GM23338 (cell line): ENCODE measurements at regions not wholly inside any gene's neighbourhood (a gene's known extent, or its start where the extent isn't known, plus 50 kb on each side); places are given as distances from the start of the nearest gene placed in this dataset.

Experiments
- CTCF ChIP-seq, 2 experiments: fragments of 200-600 bp in 1 of 2; sonication (generic) in 1 of 2; conservative IDR thresholded peaks; 2 replicates each; pipeline versions ENCODE4 v1.5.1 to v1.6.1; 2016 to 2017; ENCODE audit warnings: antibody characterized with exemption in 2 of 2, low read depth in 2 of 2, mild to moderate bottlenecking in 2 of 2, moderate library complexity in 1 of 2
- EZH2 ChIP-seq: fragments of 200-600 bp; sonication (generic); IDR thresholded peaks from one replicate; pipeline ENCODE4 v1.8.0; 2017; ENCODE audit warnings: antibody characterized with exemption, mild to moderate bottlenecking, low read depth; ENCODE audit not compliant: unreplicated experiment
- EZH2phosphoT487 ChIP-seq: fragments of 200-600 bp; sonication (generic); IDR thresholded peaks from one replicate; pipeline ENCODE4 v1.8.1; 2018; ENCODE audit warnings: antibody characterized with exemption; ENCODE audit not compliant: unreplicated experiment
- JUNB ChIP-seq: IDR thresholded peaks from one replicate; pipeline ENCODE4 v1.6.1; 2016; ENCODE audit warnings: antibody characterized with exemption; ENCODE audit not compliant: unreplicated experiment
- POLR2AphosphoS5 ChIP-seq: IDR thresholded peaks from 2 replicates; pipeline ENCODE4 v1.6.1; 2016; ENCODE audit warnings: antibody characterized with exemption, low read depth
- REST ChIP-seq: IDR thresholded peaks from one replicate; pipeline ENCODE4 v1.6.1; 2018; ENCODE audit warnings: antibody characterized with exemption; ENCODE audit not compliant: unreplicated experiment
- ZNF331 ChIP-seq: fragments of 250-450 bp; sonication (Bioruptor Pico); IDR thresholded peaks from 2 replicates; pipeline ENCODE4 v1.5.0; 2020; ENCODE audit warnings: low read depth, mild to moderate bottlenecking, moderate library complexity

- TF ChIP-seq CTCF (conservative IDR thresholded peaks at IDR 0.05; ENCODE audit: low read depth in 2 of 2) (no peak), POLR2AphosphoS5 (no peak), EZH2phosphoT487 (no peak), EZH2 (no peak), JUNB (no peak), REST (no peak), ZNF331 (CRISPR knock-in tag) (no peak)
Observed at GRCh38 chr2:62383846-62384245, 122.1 kb downstream of the TMEM17 start.
